ENCODE measurements at regions not wholly inside any gene's neighbourhood (a gene's known extent, or its start where the extent isn't known, plus 50 kb on each side); places are given as distances from the start of the nearest gene placed in this dataset.

DNA sequence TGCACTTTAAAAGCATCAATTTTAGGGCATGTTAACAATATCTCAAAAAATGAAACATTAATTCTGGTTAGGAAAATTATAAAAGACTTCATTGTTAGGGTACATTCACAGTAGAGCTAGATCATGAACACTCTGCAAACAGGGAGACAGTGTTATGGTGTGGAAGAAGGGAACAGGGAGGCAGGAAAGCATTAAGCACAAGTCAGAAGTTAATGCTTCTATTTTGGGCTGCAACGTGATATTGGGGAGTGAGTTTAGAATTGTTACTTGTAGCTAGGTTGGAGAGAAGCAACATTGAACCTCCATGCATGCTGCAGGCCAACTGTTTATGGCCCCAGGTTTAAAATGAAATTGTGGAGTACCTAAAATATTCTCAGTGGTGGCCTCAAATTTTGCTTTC is 278.1 kb upstream of the NMUR2 start:
- no peak for TF ChIP-seq EZH2 (IDR thresholded peaks at IDR 0.05; ENCODE audit: borderline replicate concordance, insufficient read depth, low read depth, low read length, poor library complexity, severe bottlenecking)
- TF ChIP-seq, protein P1, sequence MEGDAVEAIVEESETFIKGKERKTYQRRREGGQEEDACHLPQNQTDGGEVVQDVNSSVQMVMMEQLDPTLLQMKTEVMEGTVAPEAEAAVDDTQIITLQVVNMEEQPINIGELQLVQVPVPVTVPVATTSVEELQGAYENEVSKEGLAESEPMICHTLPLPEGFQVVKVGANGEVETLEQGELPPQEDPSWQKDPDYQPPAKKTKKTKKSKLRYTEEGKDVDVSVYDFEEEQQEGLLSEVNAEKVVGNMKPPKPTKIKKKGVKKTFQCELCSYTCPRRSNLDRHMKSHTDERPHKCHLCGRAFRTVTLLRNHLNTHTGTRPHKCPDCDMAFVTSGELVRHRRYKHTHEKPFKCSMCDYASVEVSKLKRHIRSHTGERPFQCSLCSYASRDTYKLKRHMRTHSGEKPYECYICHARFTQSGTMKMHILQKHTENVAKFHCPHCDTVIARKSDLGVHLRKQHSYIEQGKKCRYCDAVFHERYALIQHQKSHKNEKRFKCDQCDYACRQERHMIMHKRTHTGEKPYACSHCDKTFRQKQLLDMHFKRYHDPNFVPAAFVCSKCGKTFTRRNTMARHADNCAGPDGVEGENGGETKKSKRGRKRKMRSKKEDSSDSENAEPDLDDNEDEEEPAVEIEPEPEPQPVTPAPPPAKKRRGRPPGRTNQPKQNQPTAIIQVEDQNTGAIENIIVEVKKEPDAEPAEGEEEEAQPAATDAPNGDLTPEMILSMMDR (IDR thresholded peaks at IDR 0.05): no peak
